Pancreas (tissue), 10 donors: ENCODE measurements at regions not wholly inside any gene's neighbourhood (a gene's known extent, or its start where the extent isn't known, plus 50 kb on each side); places are given as distances from the start of the nearest gene placed in this dataset.

Experiments
- ATAC-seq, 4 donors: fragments of 200-7000 bp; cut with Tn5 transposase; one replicate each; pipeline versions ENCODE4 v1.8.0 to v1.9.1; 2020; ENCODE audit warnings: mild to moderate bottlenecking in 4 of 4, moderate library complexity in 4 of 4
- DNase-seq, 6 donors: peaks; one replicate each; pipeline ENCODE4 v3.0.0-alpha.2; 2020
- FAIRE-seq: peaks from 2 replicates; lab custom pipeline; 2012; peaks lifted over from hg19 to GRCh38; lab: Jason Lieb, UNC
- H3K27ac ChIP-seq, 4 donors: fragments of 200-600 bp; sonication (generic); 1 replicate in 3 of 4; 2 replicates in 1 of 4; pipeline versions ENCODE4 v1.5.0 to v1.8.0; 2020
- H3K27me3 ChIP-seq, 4 donors: fragments of 200-600 bp; one replicate each; pipeline ENCODE4 v1.8.0; 2021
- H3K36me3 ChIP-seq, 3 donors: fragments of 200-600 bp; sonication (generic) in 1 of 3; one replicate each; pipeline versions ENCODE4 v1.5.0 to v1.8.0; 2020 to 2021
- H3K4me1 ChIP-seq, 3 donors: fragments of 200-600 bp; one replicate each; pipeline ENCODE4 v1.8.0; 2021
- H3K4me3 ChIP-seq, 4 donors: fragments of 200-600 bp; sonication (generic) in 2 of 4; one replicate each; pipeline versions ENCODE4 v1.5.0 to v1.8.0; 2020 to 2021
- H3K9me3 ChIP-seq, 4 donors: fragments of 200-600 bp; one replicate each; pipeline ENCODE4 v1.8.0; 2021
- WGBS, 2 donors: extraction: QIAGEN DNeasy Blood & Tissue Kit; methylation state at CpG; one replicate each; pipeline ENCODE4 v1.1.7; 2013; 5-methylcytosine and 5-hydroxymethylcytosine counted together
- intact Hi-C, 3 donors: fragments of 100-400 bp; cut with DNase I; formaldehyde crosslinking; loops; one replicate each; pipeline versions ENCODE4 v1.11.1 to v1.14.2; 2022
- TF ChIP-seq, protein P1 (sequence below), 4 donors: fragments of 200-600 bp; sonication (generic) in 3 of 4; IDR thresholded peaks; one replicate each; pipeline versions ENCODE4 v1.5.0 to v1.8.0; 2021; ENCODE audit warnings: antibody characterized with exemption in 4 of 4
- donor health status: healthy with polysubstance abuse.
- donor health status: DM: no; HTN: no; CAD: no; lungs with moderate emphysema.
- donor health status: DM: no; HTN: no; CAD: no.
- donor health status: control.
- donor health status: control.
- donor health status: Bipolar disorder and iron deficiency.
- donor health status: DM: yes; HTN: yes; CAD: no.
- donor health status: DM: no; HTN: no; CAD: no.
- donor health status: DM: no; HTN: no; CAD: no.
- donor health status: DM: yes; HTN: yes; CAD: no.

DNA sequence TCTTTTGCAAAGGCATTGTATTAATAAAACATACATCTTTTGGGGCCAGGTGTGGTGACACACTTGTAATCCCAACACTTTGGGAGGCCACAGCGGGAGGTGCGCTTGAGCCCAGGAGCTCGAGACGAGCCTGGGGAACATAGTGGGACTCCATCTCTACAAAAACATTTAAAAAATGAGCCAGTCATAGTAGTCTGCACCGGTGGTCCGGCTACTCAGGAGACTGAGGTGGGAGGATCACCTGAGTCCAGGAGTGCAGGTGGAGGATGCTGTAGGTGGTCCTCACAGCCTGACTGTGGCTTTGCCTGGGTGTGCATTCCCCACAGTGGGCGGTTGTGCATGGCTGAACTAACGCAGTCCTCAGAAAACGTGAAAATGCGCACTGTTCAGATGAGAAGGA lies 162.5 kb downstream of the DLL1 start:
- no peak for ATAC-seq
- H3K4me1 ChIP-seq = peaks cover 0 to 6% (median 0%) of the 10 kb centered on the region in 3 donors
- no peak for FAIRE-seq
- peak in 2 of 6 donors; percentile 3 to 37 for DNase-seq
- intact Hi-C loops = no loop called here
- no peaks in the 10 kb centered on the region for H3K36me3 ChIP-seq
- H3K4me3 ChIP-seq = no peak overlapping the region
- TF ChIP-seq, protein P1, sequence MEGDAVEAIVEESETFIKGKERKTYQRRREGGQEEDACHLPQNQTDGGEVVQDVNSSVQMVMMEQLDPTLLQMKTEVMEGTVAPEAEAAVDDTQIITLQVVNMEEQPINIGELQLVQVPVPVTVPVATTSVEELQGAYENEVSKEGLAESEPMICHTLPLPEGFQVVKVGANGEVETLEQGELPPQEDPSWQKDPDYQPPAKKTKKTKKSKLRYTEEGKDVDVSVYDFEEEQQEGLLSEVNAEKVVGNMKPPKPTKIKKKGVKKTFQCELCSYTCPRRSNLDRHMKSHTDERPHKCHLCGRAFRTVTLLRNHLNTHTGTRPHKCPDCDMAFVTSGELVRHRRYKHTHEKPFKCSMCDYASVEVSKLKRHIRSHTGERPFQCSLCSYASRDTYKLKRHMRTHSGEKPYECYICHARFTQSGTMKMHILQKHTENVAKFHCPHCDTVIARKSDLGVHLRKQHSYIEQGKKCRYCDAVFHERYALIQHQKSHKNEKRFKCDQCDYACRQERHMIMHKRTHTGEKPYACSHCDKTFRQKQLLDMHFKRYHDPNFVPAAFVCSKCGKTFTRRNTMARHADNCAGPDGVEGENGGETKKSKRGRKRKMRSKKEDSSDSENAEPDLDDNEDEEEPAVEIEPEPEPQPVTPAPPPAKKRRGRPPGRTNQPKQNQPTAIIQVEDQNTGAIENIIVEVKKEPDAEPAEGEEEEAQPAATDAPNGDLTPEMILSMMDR (IDR thresholded peaks at IDR 0.05) = no peak
- H3K27me3 ChIP-seq = no peaks in the 10 kb centered on the region
- no peak overlapping the region for H3K27ac ChIP-seq
- no peaks in the 10 kb centered on the region for H3K9me3 ChIP-seq
- WGBS, 2 donors = 84 to 91% methylated on average over 10 of the region's 10 CpGs

DNA sequence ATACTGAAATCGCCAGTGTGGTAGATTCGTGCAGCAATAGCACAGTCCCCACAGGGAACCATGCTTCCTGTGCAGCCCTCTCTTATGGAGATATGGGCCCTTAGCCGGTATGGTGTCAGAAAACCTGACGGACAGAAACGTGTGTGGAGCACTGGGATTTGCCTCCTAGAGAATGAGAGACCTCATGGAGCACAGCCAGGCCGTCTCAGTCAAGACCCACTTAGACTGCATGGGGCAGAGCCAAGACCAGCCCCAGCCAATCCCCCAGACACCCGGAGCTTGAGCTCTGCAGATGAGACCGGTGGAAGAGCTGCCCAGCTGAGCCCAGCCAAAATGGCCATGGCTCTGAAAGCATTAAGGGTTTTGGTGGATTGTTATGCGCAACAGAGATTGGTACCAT lies 163.7 kb downstream of the DLL1 start:
- H3K27me3 ChIP-seq = peaks cover 0 to under 1% (median 0%) of the 10 kb centered on the region in 4 donors
- DNase-seq = peak in 2 of 6 donors; percentile 6 to 21
- no peak for ATAC-seq
- H3K4me3 ChIP-seq = no peak overlapping the region
- H3K9me3 ChIP-seq = no peaks in the 10 kb centered on the region
- intact Hi-C loops = no loop called here
- no peak for FAIRE-seq
- WGBS, 2 donors = 89 to 93% methylated on average over 9 of the region's 9 CpGs
- TF ChIP-seq, protein P1 (IDR thresholded peaks at IDR 0.05) = no peak
- H3K4me1 ChIP-seq = peaks cover 0 to 6% (median 0%) of the 10 kb centered on the region in 3 donors
- no peak overlapping the region for H3K27ac ChIP-seq
- H3K36me3 ChIP-seq = no peaks in the 10 kb centered on the region

DNA sequence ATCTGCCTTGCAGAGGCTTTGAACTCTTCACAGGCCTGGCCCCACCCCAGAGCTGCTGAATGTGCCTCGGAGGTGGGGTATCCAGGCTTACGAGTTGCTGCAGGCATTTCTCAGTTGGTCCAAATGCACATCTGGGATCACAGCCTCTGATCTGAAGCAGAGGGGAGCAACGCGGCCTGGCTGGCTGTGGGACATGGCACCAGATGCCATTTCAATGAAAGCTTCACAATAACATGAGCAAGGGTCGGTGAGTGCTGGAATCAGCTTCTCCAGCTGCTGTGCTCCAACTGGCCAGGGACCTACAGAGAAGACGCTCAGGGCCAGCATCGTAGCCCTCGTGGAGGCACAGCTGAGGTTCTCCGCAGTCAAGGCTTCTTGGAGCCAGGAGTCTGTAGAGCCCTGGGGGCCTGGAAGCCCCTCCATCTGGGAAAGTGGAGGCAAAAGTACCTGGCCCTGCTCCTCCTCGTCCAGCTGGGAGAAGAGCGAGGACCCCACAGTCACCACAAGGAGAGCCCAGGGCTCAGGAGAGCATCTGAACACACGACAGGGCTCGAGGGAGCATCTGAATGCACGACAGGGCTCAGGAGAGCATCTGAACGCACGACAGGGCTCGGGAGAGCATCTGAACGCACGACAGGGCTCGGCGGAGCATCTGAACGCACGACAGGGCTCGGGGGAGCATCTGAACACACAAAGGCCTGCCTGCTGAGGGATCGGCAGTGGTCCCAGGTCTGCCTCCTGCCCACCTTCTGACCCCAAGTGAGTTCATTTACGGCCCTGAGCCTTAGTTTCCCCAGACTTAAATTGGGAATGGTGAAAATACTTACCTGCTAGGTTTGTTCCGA lies 165.2 kb downstream of the DLL1 start:
- Histone ChIP-seq H3K4me3 (no peak overlapping the region), H3K4me1 (peaks cover 0 to 6% (median 0%) of the 10 kb centered on the region in 3 donors), H3K9me3 (no peaks in the 10 kb centered on the region), H3K27me3 (peaks cover 0 to 5% (median 0%) of the 10 kb centered on the region in 4 donors), H3K36me3 (no peaks in the 10 kb centered on the region), H3K27ac (peak overlapping the region in 2 of 4 donors; percentile 7 to 25)
- intact Hi-C loops = no loop called here
- ATAC-seq (no peak), DNase-seq (peak in 3 of 6 donors; percentile 4 to 47 (median 24)), FAIRE-seq (no peak)
- TF ChIP-seq, protein P1 (IDR thresholded peaks at IDR 0.05) = no peak
- WGBS, 2 donors = 83 to 93% methylated on average over 27 of the region's 27 CpGs

DNA sequence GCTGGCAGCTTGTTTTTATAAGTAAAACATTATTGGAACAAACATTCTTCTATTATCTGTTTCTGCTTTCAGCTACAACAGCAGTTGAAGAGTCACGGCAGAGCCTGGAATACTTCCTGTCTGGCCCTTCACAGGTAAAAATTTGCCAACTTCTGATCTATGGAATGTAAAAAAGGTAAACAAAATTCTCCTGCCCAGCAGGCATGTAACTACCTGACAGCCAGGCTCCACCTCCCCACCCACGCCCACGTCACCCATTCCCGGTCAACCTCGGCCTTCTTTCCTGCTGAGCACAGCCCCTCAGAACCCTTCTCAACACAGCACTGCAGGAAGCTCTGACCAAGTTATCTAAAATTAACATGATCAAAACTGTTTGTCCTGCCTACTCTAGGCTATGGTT lies 166.0 kb downstream of the DLL1 start:
- peak in 4 of 6 donors; percentile 24 to 60 (median 39) for DNase-seq
- Histone ChIP-seq H3K27ac (peak overlapping the region in 2 of 4 donors; percentile 7 to 25), H3K27me3 (peaks cover 0 to 5% (median 0%) of the 10 kb centered on the region in 4 donors), H3K4me3 (no peak overlapping the region), H3K4me1 (peaks cover 0 to 6% (median 0%) of the 10 kb centered on the region in 3 donors), H3K36me3 (no peaks in the 10 kb centered on the region), H3K9me3 (no peaks in the 10 kb centered on the region)
- TF ChIP-seq, protein P1 (IDR thresholded peaks at IDR 0.05) = no peak
- intact Hi-C loops = no loop called here
- peak; percentile 63 to 90 (median 78) for ATAC-seq
- WGBS, 2 donors = 23 to 46% methylated on average over 5 of the region's 5 CpGs
- FAIRE-seq = no peak

DNA sequence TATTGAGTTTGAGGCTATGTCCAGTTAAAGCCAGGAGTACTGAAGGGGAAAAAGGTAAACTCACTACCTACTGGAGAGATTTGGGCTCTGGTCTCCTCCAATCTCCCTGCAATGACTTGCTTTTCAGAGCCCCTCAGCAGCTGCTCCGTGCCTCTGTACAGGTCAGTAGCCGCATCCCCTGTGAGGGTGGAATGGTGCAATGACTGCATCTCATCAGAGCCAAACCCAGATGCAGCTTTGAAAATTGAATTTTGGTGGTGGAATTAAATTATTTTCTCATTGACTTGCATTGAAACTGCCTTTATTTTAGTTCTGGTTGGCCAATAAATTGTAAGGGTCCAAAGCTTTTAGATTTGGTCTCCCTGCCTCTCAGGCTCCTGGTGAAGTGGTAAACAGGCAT lies 166.7 kb downstream of the DLL1 start:
- Histone ChIP-seq H3K27me3 (peaks cover 0 to 5% (median 0%) of the 10 kb centered on the region in 4 donors), H3K9me3 (no peaks in the 10 kb centered on the region), H3K36me3 (no peaks in the 10 kb centered on the region), H3K4me3 (no peak overlapping the region), H3K4me1 (peaks cover 0 to 6% (median 0%) of the 10 kb centered on the region in 3 donors), H3K27ac (no peak overlapping the region)
- 92 to 100% methylated on average over 2 of the region's 2 CpGs for WGBS, 2 donors
- intact Hi-C loops = no loop called here
- DNase-seq (peak in 1 of 6 donors; percentile 2), ATAC-seq (no peak), FAIRE-seq (no peak)
- TF ChIP-seq, protein P1 (IDR thresholded peaks at IDR 0.05) = no peak
